ENCODE measurements at regions not wholly inside any gene's neighbourhood (a gene's known extent, or its start where the extent isn't known, plus 50 kb on each side); places are given as distances from the start of the nearest gene placed in this dataset.

GRCh38 chr17:54530398-54530797 is 370.3 kb upstream of the TOM1L1 start:
- no peak overlapping the region for H3K4me3 ChIP-seq (ENCODE audit: low read depth, low read length)
- no peak for TF ChIP-seq CTCF (IDR thresholded peaks at IDR 0.05; ENCODE audit: low read depth, low read length)
- in situ Hi-C loops (cut with HindIII; ENCODE audit: low sequenced_read_pairs), result no loop called here
- no peak for DNase-seq (ENCODE audit: low read depth, low spot score)

- TF ChIP-seq CTCF (IDR thresholded peaks at IDR 0.05; ENCODE audit: low read depth, low read length), result no peak
- in situ Hi-C loops (cut with HindIII; ENCODE audit: low sequenced_read_pairs), result no loop called here
- DNase-seq (ENCODE audit: low read depth, low spot score), result no peak
- H3K4me3 ChIP-seq (ENCODE audit: low read depth, low read length), result no peak overlapping the region
Measured at GRCh38 chr17:54536306-54536705, 364.3 kb upstream of the TOM1L1 start.

GRCh38 chr17:54537656-54538055 is 363.0 kb upstream of the TOM1L1 start:
- TF ChIP-seq CTCF (IDR thresholded peaks at IDR 0.05; ENCODE audit: low read depth, low read length), result no peak
- no peak overlapping the region for H3K4me3 ChIP-seq (ENCODE audit: low read depth, low read length)
- in situ Hi-C loops (cut with HindIII; ENCODE audit: low sequenced_read_pairs), result no loop called here
- DNase-seq (ENCODE audit: low read depth, low spot score), result no peak

GRCh38 chr17:54544249-54544648 is 356.4 kb upstream of the TOM1L1 start:
- no peak for TF ChIP-seq CTCF (IDR thresholded peaks at IDR 0.05; ENCODE audit: low read depth, low read length)
- in situ Hi-C loops (cut with HindIII; ENCODE audit: low sequenced_read_pairs), result no loop called here
- H3K4me3 ChIP-seq (ENCODE audit: low read depth, low read length), result no peak overlapping the region
- DNase-seq (ENCODE audit: low read depth, low spot score), result no peak

- in situ Hi-C loops (cut with HindIII; ENCODE audit: low sequenced_read_pairs), result no loop called here
- no peak for DNase-seq (ENCODE audit: low read depth, low spot score)
- TF ChIP-seq CTCF (IDR thresholded peaks at IDR 0.05; ENCODE audit: low read depth, low read length), result no peak
- no peak overlapping the region for H3K4me3 ChIP-seq (ENCODE audit: low read depth, low read length)
Measured at GRCh38 chr17:54559883-54560282, 340.8 kb upstream of the TOM1L1 start.

- TF ChIP-seq CTCF (IDR thresholded peaks at IDR 0.05; ENCODE audit: low read depth, low read length), result no peak
- in situ Hi-C loops (cut with HindIII; ENCODE audit: low sequenced_read_pairs), result no loop called here
- no peak overlapping the region for H3K4me3 ChIP-seq (ENCODE audit: low read depth, low read length)
- no peak for DNase-seq (ENCODE audit: low read depth, low spot score)
Measured at GRCh38 chr17:54608634-54609155, 292.0 kb upstream of the TOM1L1 start.

All from astrocyte of the spinal cord (primary cell).